SU-DHL-6 (cell line): ENCODE measurements at regions not wholly inside any gene's neighbourhood (a gene's known extent, or its start where the extent isn't known, plus 50 kb on each side); places are given as distances from the start of the nearest gene placed in this dataset.
"Not testable (repeated sequence)": the region's sequence is repeated elsewhere in the genome, so short reads cannot be mapped to it uniquely, and the experiment has no call there.

Source experiments
- H2AFZ ChIP-seq: fragments of 200-600 bp; sonication (generic); 2 replicates; pipeline ENCODE4 v1.6.1; 2014; ENCODE audit warnings: low read depth, mild to moderate bottlenecking, moderate library complexity, mixed read lengths, antibody characterized with exemption, low read length; ENCODE audit not compliant: severe bottlenecking
- H3F3A ChIP-seq: fragments of 200-600 bp; shearing (Covaris generic); 2 replicates; pipeline ENCODE4 v1.6.0; 2016; ENCODE audit warnings: antibody characterized with exemption, mild to moderate bottlenecking; ENCODE audit not compliant: insufficient read depth
- H3K27ac ChIP-seq: fragments of 200-600 bp; sonication (generic); 2 replicates; pipeline ENCODE4 v1.5.1; 2016; ENCODE audit warnings: low read depth, mild to moderate bottlenecking, low read length, moderate library complexity, mixed read lengths
- H3K27me3 ChIP-seq: fragments of 200-600 bp; sonication (generic), shearing (Covaris generic); 2 replicates; pipeline ENCODE4 v1.6.0; 2014; ENCODE audit warnings: mild to moderate bottlenecking, low read length
- H3K36me3 ChIP-seq: fragments of 200-600 bp; sonication (generic); 2 replicates; pipeline ENCODE4 v1.6.1; 2014; ENCODE audit warnings: mild to moderate bottlenecking, low read length, mixed read lengths
- H3K4me2 ChIP-seq: fragments of 300-600, 200-600 bp; shearing (Covaris generic), sonication (generic); 2 replicates; pipeline ENCODE4 v1.6.0; 2014; ENCODE audit warnings: low read length, low read depth, mild to moderate bottlenecking; ENCODE audit not compliant: poor library complexity, severe bottlenecking
- H3K4me3 ChIP-seq: fragments of 200-600 bp; sonication (generic); 2 replicates; pipeline ENCODE4 v1.5.1; 2014; ENCODE audit warnings: antibody characterized with exemption, low read length, mild to moderate bottlenecking, mixed read lengths; ENCODE audit not compliant: insufficient read depth, poor library complexity, severe bottlenecking
- H3K79me2 ChIP-seq: fragments of 200-600 bp; sonication (generic); 2 replicates; pipeline ENCODE4 v1.6.1; 2014; ENCODE audit warnings: mild to moderate bottlenecking, low read length, moderate library complexity; ENCODE audit not compliant: insufficient read depth
- H3K9ac ChIP-seq: fragments of 200-600 bp; sonication (generic); 2 replicates; pipeline ENCODE4 v1.7.0; 2014; ENCODE audit warnings: mild to moderate bottlenecking, low read length
- H3K9me2 ChIP-seq: fragments of 200-600 bp; sonication (generic); replicated peaks from 2 replicates; pipeline ENCODE4 v1.6.1; 2014; ENCODE audit warnings: low read length; ENCODE audit not compliant: insufficient read depth
- H3K9me3 ChIP-seq: fragments of 200-600 bp; sonication (generic); 2 replicates; pipeline ENCODE4 v1.6.1; 2014; ENCODE audit warnings: low read length, mixed read lengths; ENCODE audit not compliant: insufficient read depth
- H4K20me1 ChIP-seq: fragments of 200-600 bp; sonication (generic); 2 replicates; pipeline ENCODE4 v1.6.1; 2014; ENCODE audit warnings: low read depth, mild to moderate bottlenecking, antibody characterized with exemption, low read length, moderate library complexity, mixed read lengths

DNA sequence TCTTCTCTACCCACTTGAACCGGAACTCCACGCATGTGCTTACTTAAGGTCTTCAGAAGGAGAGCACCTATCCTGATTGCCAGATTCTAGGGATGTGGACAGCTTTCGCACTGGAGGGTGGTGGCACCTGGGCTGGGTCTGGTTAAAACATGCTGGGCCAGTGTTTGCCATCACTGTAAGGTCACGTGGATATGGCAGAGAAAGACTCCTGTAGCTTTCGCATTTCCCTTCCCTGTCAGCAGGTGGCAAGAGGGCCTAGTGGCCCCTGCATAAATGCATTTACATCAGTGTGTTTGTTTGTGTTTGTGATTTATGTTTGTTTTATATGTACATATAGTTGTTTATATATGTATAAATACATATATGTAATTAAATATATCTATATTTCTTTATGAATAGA lies 192.5 kb downstream of the ANKRD36 start:
- not testable (repeated sequence) for H3K27me3 ChIP-seq, H3F3A ChIP-seq, H2AFZ ChIP-seq, H3K9ac ChIP-seq, H3K4me3 ChIP-seq, H3K9me2 ChIP-seq, H4K20me1 ChIP-seq, H3K79me2 ChIP-seq, H3K9me3 ChIP-seq, H3K27ac ChIP-seq, H3K36me3 ChIP-seq, H3K4me2 ChIP-seq

DNA sequence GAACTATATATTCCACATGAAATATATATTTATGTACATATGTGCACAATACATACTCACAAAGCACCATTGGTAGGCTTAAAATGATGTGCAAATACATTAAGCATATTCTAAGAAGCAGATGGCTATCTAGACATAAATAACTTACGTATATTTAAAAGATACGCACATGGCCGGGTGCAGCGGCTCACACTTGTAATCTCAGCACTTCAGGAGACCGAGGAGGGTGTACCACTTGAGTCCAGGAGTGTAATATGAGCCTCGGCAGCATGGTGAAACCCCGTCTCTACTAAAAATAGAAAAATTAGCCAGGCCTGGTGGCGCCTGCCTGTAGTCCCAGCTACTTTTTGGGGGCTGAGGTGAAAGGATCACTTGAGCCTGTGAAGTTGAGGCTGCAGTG lies 189.9 kb downstream of the ANKRD36 start:
- H3K27me3 ChIP-seq, H3K27ac ChIP-seq, H4K20me1 ChIP-seq, H3K9ac ChIP-seq, H3K9me3 ChIP-seq, H3F3A ChIP-seq, H3K9me2 ChIP-seq, H3K36me3 ChIP-seq, H3K4me3 ChIP-seq, H3K4me2 ChIP-seq, H3K79me2 ChIP-seq, H2AFZ ChIP-seq: not testable (repeated sequence)

DNA sequence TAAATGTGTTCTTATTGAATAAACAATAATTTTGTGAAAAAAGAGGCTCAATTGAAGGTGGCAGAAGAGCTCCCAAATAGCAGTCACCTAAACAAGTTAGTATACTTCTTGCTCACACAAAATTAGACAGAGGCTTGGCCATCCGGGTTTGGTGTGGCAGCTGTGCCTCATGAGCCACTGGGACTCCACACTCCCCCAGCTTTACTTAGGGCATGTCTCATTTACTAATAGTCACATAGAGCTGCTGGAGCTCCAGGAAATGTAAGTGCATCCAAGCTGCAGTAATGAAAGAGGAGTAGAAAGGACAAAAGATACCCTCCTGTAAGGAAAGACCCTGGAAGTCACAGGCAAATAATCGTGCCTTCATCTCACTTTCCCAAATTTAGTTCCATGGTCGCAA lies 188.8 kb downstream of the ANKRD36 start:
- H3K9me2 ChIP-seq, H3K79me2 ChIP-seq, H3K4me2 ChIP-seq, H3K27me3 ChIP-seq, H3F3A ChIP-seq, H3K9ac ChIP-seq, H3K4me3 ChIP-seq, H4K20me1 ChIP-seq, H2AFZ ChIP-seq, H3K9me3 ChIP-seq, H3K27ac ChIP-seq, H3K36me3 ChIP-seq: not testable (repeated sequence)
